Esophagus squamous epithelium (tissue), 4 donors: ENCODE measurements at regions not wholly inside any gene's neighbourhood (a gene's known extent, or its start where the extent isn't known, plus 50 kb on each side); places are given as distances from the start of the nearest gene placed in this dataset.

Source experiments
- CTCF ChIP-seq, 6 experiments: fragments of 450-650 bp in 4 of 6; fragments of 200-600 bp in 2 of 6; sonication (generic) in 2 of 6; IDR thresholded peaks; one replicate each; pipeline ENCODE4 v1.5.1; 2016 to 2019; ENCODE audit warnings: antibody characterized with exemption in 6 of 6, mild to moderate bottlenecking in 4 of 6, moderate library complexity in 4 of 6
- POLR2A ChIP-seq, 4 donors: fragments of 450-650 bp; IDR thresholded peaks; one replicate each; pipeline ENCODE4 v1.6.1; 2017; ENCODE audit warnings: antibody characterized with exemption in 4 of 4, mild to moderate bottlenecking in 4 of 4, moderate library complexity in 3 of 4

- TF ChIP-seq POLR2A (IDR thresholded peaks at IDR 0.05) (no peak), CTCF (IDR thresholded peaks at IDR 0.05) (no peak)
Observed at GRCh38 chr2:154589514-154589913, 109.0 kb upstream of the KCNJ3 start.
